DOHH2 (cell line): ENCODE measurements at regions not wholly inside any gene's neighbourhood (a gene's known extent, or its start where the extent isn't known, plus 50 kb on each side); places are given as distances from the start of the nearest gene placed in this dataset.

Experiments used
- EZH2phosphoT487 ChIP-seq: fragments of 200-600 bp; sonication (generic); IDR thresholded peaks from 2 replicates; pipeline ENCODE4 v1.6.1; 2017; ENCODE audit warnings: borderline replicate concordance, mild to moderate bottlenecking, antibody characterized with exemption, low read length, moderate library complexity, mixed read lengths
- TF ChIP-seq, protein P1 (sequence below): fragments of 200-600 bp; sonication (generic); IDR thresholded peaks from one replicate; pipeline ENCODE4 v1.5.1; 2014; ENCODE audit warnings: antibody characterized with exemption, mild to moderate bottlenecking, low read depth, low read length; ENCODE audit not compliant: poor library complexity, severe bottlenecking

DNA sequence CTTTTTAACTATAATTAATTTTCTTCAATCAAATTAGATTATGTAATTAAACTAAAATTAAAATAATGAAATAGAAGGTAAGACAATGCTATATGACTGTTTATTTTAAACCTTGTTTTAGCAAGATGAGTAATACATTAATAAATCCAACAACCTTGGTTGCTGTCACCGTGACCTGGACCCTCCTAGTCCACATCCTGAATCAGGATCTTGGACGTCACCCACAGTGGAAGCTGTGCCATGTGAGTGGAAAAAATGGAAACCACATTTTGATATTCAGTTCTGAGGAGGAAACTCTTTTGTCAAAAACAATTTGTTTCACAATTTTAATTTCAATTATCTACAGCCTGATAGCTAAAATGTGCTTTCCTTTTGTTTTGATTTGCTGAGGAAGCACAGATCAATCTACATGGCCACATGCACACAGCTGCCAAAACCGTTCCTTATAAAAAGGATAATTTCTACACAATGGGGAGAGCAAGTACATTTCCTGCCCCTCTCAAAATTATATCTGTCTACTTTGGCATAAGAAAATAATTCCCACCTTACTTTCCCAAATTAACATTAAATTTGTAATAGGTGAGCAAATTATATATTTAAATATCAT lies 255.5 kb downstream of the RASSF9 start:
- TF ChIP-seq, protein P1, sequence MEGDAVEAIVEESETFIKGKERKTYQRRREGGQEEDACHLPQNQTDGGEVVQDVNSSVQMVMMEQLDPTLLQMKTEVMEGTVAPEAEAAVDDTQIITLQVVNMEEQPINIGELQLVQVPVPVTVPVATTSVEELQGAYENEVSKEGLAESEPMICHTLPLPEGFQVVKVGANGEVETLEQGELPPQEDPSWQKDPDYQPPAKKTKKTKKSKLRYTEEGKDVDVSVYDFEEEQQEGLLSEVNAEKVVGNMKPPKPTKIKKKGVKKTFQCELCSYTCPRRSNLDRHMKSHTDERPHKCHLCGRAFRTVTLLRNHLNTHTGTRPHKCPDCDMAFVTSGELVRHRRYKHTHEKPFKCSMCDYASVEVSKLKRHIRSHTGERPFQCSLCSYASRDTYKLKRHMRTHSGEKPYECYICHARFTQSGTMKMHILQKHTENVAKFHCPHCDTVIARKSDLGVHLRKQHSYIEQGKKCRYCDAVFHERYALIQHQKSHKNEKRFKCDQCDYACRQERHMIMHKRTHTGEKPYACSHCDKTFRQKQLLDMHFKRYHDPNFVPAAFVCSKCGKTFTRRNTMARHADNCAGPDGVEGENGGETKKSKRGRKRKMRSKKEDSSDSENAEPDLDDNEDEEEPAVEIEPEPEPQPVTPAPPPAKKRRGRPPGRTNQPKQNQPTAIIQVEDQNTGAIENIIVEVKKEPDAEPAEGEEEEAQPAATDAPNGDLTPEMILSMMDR = no peak
- no peak for TF ChIP-seq EZH2phosphoT487
